Fibroblast of skin of abdomen (primary cell): ENCODE measurements at regions not wholly inside any gene's neighbourhood (a gene's known extent, or its start where the extent isn't known, plus 50 kb on each side); places are given as distances from the start of the nearest gene placed in this dataset.
"Not testable (repeated sequence)": the region's sequence is repeated elsewhere in the genome, so short reads cannot be mapped to it uniquely, and the experiment has no call there.

Experiments used
- DNase-seq: peaks from one replicate; pipeline ENCODE4 v3.0.0-alpha.2; 2013

GRCh38 chr9:117649126-117649525 lies 55.1 kb upstream of the TLR4 start:
- no peak for DNase-seq

DNA sequence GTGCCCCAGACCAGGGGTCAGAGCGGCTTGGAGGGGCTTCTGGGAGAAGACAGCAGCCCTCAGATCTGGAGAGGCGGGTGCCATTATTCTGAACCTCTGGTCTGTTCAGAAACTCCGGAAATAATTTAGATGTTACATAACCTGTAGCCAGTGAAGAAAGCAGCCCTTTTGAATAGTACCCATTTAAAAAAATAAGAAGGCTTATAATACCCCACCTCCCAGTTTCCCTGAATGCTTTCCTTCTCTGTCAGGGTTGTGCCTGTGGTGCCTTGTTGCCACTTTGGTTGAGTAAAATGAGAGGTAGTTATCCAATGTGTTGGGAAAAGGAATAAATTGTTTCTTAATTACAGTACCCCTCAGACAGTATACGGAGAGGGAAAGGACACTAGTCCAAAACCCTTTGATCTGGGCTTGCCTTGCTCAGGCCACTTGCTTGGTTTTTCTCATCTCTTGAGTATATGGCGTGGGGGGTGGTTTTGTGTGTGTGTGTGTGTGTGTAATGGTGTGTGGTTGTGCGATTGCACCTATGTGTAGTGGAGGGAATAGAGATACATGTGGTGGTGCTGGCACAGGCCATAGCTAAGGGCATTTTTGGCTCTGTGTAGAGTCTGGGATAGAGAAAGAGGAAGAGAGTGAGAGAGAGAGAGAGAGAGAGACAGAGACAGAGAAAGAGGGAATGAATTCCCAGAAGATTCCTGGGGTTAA lies 59.1 kb upstream of the TLR4 start:
- no peak for DNase-seq

DNA sequence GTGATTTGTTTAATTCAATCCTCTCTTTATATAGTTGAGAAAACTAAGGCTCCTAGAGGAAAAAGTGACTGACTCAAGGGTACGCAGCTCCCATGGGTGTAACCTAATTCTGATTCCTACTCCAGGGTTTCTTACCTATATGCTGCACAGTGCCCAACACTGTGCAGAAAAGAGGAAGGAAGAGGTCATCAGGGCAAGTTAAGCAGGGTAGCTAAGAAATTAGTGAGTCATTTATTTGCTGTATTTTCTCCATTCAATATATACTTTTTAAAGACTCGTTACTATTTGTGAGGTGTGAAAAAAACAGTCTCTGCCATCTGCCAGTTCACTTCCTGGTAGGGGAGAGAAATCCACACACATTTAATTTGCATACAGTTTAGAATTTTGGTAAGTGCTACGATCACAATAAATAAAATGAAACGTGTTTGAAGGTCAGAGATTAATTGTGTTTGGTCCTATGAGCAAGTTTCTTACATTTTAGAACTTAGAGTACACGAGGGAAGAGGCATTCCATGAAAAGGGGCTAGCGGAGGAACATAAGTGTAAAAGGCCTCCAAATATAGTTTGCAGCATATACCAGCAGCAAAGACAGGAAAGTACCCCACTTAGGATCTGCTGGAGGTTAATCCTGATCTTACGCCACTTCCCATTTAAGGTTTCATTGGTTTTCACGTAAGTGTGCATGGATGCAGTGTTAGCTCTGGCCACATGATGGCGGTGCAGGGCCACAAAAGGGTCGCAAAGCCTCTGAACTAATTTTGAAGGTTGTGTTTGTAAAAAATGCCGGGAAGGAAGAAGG lies 59.9 kb upstream of the TLR4 start:
- peak; percentile 43 for DNase-seq

DNA sequence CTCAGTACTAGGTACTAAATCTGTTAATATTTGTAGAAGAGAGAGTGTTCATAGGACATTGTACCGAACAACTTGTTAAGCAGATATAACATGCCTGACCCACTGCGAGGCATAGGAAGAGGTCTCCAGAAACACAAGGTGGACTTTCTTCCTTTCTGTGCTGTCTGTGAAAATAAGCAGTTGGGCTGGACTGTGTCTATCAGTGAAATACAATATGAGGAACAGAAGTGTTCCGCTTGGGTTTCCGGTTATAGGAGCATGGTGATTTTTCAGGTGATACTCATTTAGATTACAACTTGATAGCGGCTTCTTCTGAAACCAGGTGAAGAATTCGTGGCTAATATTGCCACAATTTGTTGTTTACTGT lies 60.9 kb upstream of the TLR4 start:
- no peak for DNase-seq

DNA sequence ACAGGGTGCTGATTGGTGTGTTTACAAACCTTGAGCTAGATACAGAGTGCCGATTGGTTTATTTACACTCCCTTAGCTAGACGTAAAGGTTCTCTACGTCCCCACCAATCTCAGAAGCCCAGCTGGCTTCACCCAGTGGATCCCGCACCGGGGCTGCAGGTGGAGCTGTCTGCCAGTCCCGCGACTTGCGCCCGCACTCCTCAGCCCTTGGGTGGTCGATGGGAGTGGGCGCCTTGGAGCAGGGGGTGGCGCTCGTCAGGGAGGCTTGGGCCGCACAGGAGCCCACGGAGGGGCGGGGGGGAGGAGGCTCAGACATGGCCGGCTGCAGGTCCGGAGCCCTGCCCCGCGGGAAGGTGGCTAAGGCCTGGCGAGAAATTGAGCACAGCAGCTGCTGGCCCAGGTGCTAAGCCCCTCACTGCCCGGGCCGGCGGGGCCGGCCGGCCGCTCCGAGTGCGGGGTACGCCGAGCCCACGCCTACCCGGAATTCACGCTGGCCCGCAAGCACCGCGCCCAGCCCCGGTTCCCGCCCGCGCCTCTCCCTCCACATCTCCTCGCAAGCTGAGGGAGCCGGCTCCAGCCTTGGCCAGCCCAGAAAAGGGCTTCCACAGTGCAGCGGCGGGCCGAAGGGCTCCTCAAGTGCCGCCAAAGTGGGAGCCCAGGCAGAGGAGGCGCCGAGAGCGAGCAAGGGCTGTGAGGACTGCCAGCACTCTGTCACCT lies 61.5 kb upstream of the TLR4 start:
- not testable (repeated sequence) for DNase-seq

- DNase-seq = no peak
Measured at GRCh38 chr9:117636681-117637080, 67.5 kb upstream of the TLR4 start.

DNA sequence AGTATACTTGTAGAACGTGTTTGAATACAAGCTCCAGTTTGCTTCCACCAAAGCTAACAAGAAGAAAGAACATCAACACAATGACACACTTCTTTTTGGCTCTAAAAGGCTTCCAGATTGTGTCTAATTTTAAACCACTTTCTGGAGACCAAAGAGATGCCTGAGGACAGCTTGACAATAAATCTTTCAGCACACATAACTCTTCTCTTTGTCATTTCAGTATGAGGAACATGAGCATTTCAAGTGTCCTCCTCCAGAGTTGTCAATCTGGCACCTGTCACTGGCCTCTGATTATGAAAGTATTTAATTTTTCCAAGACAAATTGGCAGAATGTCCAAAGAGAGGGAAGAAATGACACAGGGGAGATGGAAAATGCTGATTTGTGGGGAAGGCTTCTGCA lies 79.0 kb upstream of the TLR4 start:
- DNase-seq = no peak

- no peak for DNase-seq
Measured at GRCh38 chr9:117624106-117624505, 80.1 kb upstream of the TLR4 start.

DNA sequence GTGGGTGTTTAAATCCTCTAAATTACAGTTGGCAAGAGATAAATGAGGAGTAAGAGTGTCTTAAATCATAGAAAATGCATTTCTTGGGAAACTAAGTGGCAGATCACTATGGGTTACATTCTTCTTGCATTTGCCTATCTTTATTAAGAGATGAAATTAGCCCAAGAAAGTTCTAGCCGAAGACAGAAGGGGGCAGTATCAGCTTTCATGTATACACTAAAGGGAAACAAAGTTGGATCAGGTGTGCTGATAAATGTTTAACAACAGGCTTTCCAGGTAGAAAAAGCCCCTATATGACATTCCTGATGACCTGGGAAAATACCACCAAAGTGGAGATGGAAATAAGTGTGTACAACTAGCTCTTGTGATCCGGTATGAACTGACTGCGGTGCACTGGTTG lies 81.9 kb upstream of the TLR4 start:
- no peak for DNase-seq

DNA sequence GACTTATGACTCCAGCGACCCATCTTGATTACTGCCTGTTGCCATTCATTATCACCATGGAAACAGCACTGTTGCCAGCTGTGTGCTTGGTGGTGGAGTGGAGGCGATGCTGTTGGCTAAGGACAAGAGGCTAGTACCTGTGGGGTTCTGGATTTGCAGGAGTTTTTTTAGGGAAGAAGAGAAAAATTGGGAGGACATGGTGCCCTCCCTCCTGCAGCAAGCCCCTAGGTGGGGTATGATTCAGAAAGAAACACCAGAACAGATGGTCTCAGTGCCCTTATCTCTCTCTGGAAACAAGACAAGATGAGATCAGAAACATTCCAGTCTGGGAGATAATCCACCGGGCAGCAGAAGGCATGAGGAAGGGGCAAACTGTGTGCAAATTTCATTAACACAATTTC lies 87.8 kb upstream of the TLR4 start:
- DNase-seq = no peak

DNA sequence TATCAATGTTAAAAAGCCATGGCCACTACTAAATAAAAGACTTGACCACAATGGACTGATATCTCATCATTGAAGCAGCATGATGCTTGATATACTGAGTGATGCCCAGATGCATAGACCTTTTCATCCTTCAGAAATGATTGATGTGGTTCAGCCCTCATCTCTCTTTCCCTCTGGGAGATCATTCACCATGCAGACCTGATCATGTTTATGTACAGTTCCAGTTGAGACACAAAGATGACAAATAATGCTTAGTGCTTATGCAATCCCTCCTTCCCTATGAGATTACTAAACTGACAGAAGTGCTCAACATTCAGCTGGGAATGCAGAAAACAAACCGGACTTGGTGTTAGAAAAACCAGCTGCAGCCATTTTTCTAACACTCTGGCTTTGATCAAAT lies 91.9 kb upstream of the TLR4 start:
- no peak for DNase-seq

DNA sequence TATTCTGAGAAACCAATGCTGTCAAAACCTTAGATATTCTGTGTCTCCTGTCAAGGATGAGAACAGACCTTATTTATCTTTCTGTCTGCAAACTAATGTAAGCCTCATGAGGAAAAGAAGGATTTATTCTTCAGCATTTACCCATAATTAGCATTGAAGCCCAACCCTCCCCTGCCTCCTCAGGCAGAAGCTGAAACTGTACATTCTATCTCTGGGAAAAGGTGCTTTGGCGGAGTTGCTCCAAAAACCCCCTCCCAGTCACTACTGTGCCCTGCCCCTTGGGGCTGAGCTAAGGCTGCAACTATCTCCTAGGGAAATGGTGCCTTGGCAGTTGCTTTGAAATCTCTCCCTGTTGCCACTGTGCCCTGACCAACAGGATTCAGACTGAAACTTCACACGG lies 106.2 kb upstream of the TLR4 start:
- DNase-seq = no peak

GRCh38 chr9:117596678-117597077 lies 107.5 kb upstream of the TLR4 start:
- DNase-seq = no peak

GRCh38 chr9:117595650-117596049 lies 108.6 kb upstream of the TLR4 start:
- no peak for DNase-seq

DNA sequence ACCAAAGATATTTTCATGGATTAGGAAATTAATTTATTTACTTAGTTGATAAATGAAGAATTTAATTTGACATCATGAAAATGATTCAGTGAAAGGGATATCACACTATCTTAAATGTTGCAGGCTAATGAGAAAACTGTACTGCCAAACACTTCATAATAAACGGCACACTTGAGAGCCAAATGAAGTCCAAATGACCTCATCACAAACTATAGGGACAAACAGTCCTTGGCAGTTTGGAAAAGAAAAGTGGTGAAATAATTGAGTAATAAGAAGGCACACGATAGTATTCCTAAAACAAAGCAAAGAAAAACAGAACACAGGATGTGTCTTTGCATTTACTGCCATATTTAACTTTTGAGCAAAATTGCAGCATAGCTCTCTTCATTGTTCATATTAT lies 116.9 kb upstream of the TLR4 start:
- no peak for DNase-seq

DNA sequence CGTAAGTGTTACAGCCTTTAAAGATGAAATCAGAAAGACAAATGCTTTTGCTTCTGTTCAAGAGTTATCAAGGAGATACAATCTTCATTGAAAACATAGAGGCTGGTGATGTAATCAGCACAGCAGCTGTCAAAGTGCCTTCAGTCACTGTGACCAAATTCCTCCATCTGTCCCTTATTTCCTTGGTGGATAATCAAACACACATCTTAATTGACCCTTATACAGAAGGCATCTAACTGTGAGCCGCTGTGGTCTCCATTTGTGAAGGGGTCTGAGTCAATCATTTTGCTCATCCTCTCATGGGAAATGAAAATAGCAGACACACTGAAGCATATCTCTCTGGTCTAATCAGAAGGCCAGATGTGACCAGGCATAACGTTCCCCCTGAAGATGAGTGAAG lies 130.1 kb upstream of the TLR4 start:
- no peak for DNase-seq

DNA sequence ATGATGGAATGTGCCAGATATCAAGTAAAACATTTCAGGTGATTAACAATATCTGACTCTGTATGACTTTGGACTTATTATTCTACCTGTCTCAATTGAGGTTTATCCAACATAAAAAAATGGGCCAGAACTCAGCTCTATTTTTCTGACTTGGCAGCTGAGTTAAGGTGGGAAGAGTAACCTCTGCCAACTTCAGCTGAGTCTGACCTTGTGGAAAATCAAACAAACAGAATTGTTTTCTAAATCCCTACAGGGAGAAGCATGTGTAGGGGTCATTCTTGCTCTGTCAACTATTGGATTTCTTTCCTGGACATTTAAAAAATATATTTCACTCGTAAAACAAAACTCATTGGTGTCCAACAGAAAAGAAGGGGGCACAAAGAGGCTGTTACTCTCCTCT lies 139.4 kb upstream of the TLR4 start:
- DNase-seq = no peak

DNA sequence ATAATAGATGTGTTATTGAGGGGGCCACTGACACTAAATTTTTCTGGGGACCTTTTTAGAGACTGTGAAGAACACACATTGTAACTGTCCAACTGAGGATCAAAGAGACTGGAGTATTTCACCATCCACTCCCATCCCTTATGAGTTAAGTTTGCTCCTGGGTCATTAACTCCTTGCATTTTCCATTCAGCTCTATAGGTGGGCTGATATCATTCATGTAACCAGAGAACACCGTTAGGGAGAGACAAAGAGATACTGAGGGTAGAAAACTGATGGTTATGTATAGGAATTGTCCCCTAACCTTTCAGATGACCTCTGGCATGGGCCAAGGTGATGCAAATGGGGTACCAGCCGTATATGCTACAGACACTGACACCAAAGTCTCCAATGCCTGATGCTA lies 142.4 kb upstream of the TLR4 start:
- no peak for DNase-seq

GRCh38 chr9:117555964-117556629 lies 141.2 kb upstream of the ASTN2 start:
- no peak for DNase-seq

GRCh38 chr9:117552811-117553210 lies 138.0 kb upstream of the ASTN2 start:
- no peak for DNase-seq

DNA sequence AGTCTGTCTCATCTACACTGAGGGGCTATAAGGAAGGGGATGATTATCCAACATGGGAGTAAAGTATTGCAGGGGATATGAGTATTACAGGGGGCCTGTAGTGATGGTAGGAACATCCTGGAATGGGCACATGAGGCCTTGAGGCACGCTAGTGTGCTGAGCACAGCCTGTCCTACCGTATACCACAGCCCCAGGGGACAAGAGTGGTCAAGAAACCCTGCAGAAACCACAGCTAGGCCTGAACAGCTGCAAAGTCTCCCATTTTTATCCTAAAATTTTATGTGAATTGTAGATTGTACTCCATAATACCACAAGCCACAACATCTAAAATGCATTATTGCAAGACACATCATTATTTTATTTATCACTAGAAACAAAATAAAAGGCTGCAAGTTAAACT lies 136.3 kb upstream of the ASTN2 start:
- no peak for DNase-seq

DNA sequence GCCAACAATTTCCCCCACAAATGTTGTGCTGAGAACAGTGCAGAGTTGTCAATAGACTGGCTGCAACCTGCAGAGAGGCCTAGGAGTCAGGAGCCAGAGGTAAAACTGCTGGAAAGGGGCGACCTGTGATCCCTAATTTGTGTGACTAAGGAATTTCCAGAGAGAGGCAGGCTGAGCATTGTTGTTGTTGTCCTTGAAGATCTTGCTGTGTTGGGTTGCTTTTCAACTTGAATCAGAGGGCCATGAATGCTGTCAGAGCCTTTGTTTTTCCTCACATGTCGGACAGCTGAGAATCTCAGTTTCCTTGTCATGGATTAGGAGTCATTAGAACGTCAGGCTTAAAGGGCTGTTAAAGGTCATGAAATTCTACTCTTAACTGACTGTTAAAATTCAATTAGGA lies 134.6 kb upstream of the ASTN2 start:
- no peak for DNase-seq

GRCh38 chr9:117548556-117548955 lies 133.7 kb upstream of the ASTN2 start:
- no peak for DNase-seq
